Fibroblast of pulmonary artery (primary cell): ENCODE measurements at regions not wholly inside any gene's neighbourhood (a gene's known extent, or its start where the extent isn't known, plus 50 kb on each side); places are given as distances from the start of the nearest gene placed in this dataset.

Experiments
- DNase-seq: peaks from one replicate; pipeline ENCODE4 v3.0.0-alpha.2; 2010; ENCODE audit warnings: low read depth
- H3K4me3 ChIP-seq: replicated peaks from 2 replicates; pipeline ENCODE4 v1.5.1; 2011; ENCODE audit warnings: low read depth, mild to moderate bottlenecking, control low read depth, low read length, moderate library complexity
- CTCF ChIP-seq: IDR thresholded peaks from 2 replicates; pipeline ENCODE4 v1.5.1; 2011; ENCODE audit warnings: mild to moderate bottlenecking, control low read depth, low read length, inconsistent platforms; ENCODE audit errors: missing control alignments

- no peak for TF ChIP-seq CTCF
- H3K4me3 ChIP-seq, result no peak overlapping the region
- DNase-seq, result no peak
Measured at GRCh38 chr3:193935916-193936315, 200.0 kb upstream of the HES1 start.

- no peak for TF ChIP-seq CTCF
- no peak overlapping the region for H3K4me3 ChIP-seq
- no peak for DNase-seq
Measured at GRCh38 chr3:193938613-193939012, 197.3 kb upstream of the HES1 start.

GRCh38 chr3:193939527-193939926, 196.4 kb upstream of the HES1 start:
- no peak for DNase-seq
- H3K4me3 ChIP-seq, result no peak overlapping the region
- no peak for TF ChIP-seq CTCF

GRCh38 chr3:193940526-193940925, 195.4 kb upstream of the HES1 start:
- no peak overlapping the region for H3K4me3 ChIP-seq
- no peak for TF ChIP-seq CTCF
- DNase-seq, result no peak

GRCh38 chr3:193941486-193941885, 194.5 kb upstream of the HES1 start:
- no peak for TF ChIP-seq CTCF
- DNase-seq, result no peak
- H3K4me3 ChIP-seq, result no peak overlapping the region

GRCh38 chr3:193942516-193943055, 193.4 kb upstream of the HES1 start:
- no peak overlapping the region for H3K4me3 ChIP-seq
- no peak for TF ChIP-seq CTCF
- no peak for DNase-seq

- no peak for TF ChIP-seq CTCF
- H3K4me3 ChIP-seq, result no peak overlapping the region
- DNase-seq, result no peak
Measured at GRCh38 chr3:193943200-193943599, 192.7 kb upstream of the HES1 start.
